ENCODE measurements at regions not wholly inside any gene's neighbourhood (a gene's known extent, or its start where the extent isn't known, plus 50 kb on each side); places are given as distances from the start of the nearest gene placed in this dataset. TPM values are rescaled to one million over a fixed set of nuclear protein-coding genes. Genes with fewer than 3 reads are reported as not detected.

Small RNA genes lying in the stretch of these regions (small RNA-seq; reads per million reads assigned to genes)
- gene MIR3672 (ENCODE audit: insufficient read length, low read depth, low replicate concordance) (not detected), gene RF00012 (ENCODE audit: insufficient read length, low read depth, low replicate concordance) (not detected)

Measured in B cell (primary cell).